OCI-LY7 (cell line): ENCODE measurements at regions not wholly inside any gene's neighbourhood (a gene's known extent, or its start where the extent isn't known, plus 50 kb on each side); places are given as distances from the start of the nearest gene placed in this dataset.

Experiments
- BruUV-seq: library from RNA; stranded (reverse); fragments of 400-500 nt; replicated peaks from 2 replicates; lab custom pipeline; 2021; lab: Mats Ljungman, UMichigan
- CTCF ChIA-PET: fragments of 300-600 bp; sonication (Branson Sonifier 250); formaldehyde crosslinking; loops from one replicate; lab custom pipeline; 2022; ENCODE audit warnings: antibody characterized with exemption; ENCODE audit not compliant: unreplicated experiment; lab: Charles Lee
- POLR2A ChIA-PET: fragments of 300-600 bp; sonication (Branson Sonifier 250); formaldehyde crosslinking; loops from one replicate; lab custom pipeline; 2022; ENCODE audit warnings: antibody characterized with exemption; lab: Charles Lee
- DNase-seq: peaks from one replicate; pipeline ENCODE4 v3.0.0-alpha.2; 2015; ENCODE audit warnings: low spot score
- H2AFZ ChIP-seq: fragments of 200-600 bp; sonication (generic), shearing (Covaris generic); 2 replicates; pipeline ENCODE4 v1.6.1; 2014; ENCODE audit warnings: mild to moderate bottlenecking, antibody characterized with exemption, low read length, moderate library complexity
- H3K27ac ChIP-seq: fragments of 200-600 bp; sonication (generic); 2 replicates; pipeline ENCODE4 v1.5.1; 2014; ENCODE audit warnings: mixed run types, low read depth, mild to moderate bottlenecking, moderate library complexity, low read length, inconsistent platforms; ENCODE audit not compliant: poor library complexity, severe bottlenecking
- H3K36me3 ChIP-seq: fragments of 200-600 bp; sonication (generic); 2 replicates; pipeline ENCODE4 v1.6.1; 2014; ENCODE audit warnings: mild to moderate bottlenecking, antibody characterized with exemption, low read length, moderate library complexity, mixed read lengths; ENCODE audit not compliant: insufficient read depth
- H3K4me1 ChIP-seq: fragments of 200-600 bp; sonication (generic); 2 replicates; pipeline ENCODE4 v1.5.1; 2014; ENCODE audit warnings: mild to moderate bottlenecking, low read length; ENCODE audit not compliant: insufficient read depth, poor library complexity, severe bottlenecking
- H3K4me2 ChIP-seq: fragments of 200-600 bp; sonication (generic); 2 replicates; pipeline ENCODE4 v1.6.1; 2014; ENCODE audit warnings: mild to moderate bottlenecking, low read length
- H3K4me3 ChIP-seq: fragments of 200-600 bp; sonication (generic); 2 replicates; pipeline ENCODE4 v1.5.1; 2014; ENCODE audit warnings: mild to moderate bottlenecking, low read depth, low read length; ENCODE audit not compliant: poor library complexity, severe bottlenecking
- H3K79me2 ChIP-seq: fragments of 200-600 bp; sonication (generic); 2 replicates; pipeline ENCODE4 v1.6.1; 2016; ENCODE audit warnings: low read depth, mild to moderate bottlenecking, low read length, moderate library complexity, mixed read lengths; ENCODE audit not compliant: insufficient read depth
- H3K9me2 ChIP-seq: fragments of 200-600 bp; sonication (generic); 2 replicates; pipeline ENCODE4 v1.6.1; 2016; ENCODE audit warnings: mild to moderate bottlenecking, low read length, mixed read lengths; ENCODE audit not compliant: insufficient read depth
- H3K9me3 ChIP-seq: fragments of 200-600 bp; sonication (generic); 2 replicates; pipeline ENCODE4 v1.6.1; 2014; ENCODE audit warnings: mild to moderate bottlenecking, mixed run types, low read length, mixed read lengths
- H4K20me1 ChIP-seq: fragments of 200-600 bp; sonication (generic); 2 replicates; pipeline ENCODE4 v1.6.1; 2014; ENCODE audit warnings: mild to moderate bottlenecking, antibody characterized with exemption, low read length, moderate library complexity, mixed read lengths; ENCODE audit not compliant: insufficient read depth
- EZH2phosphoT487 ChIP-seq: fragments of 200-600 bp; sonication (generic); IDR thresholded peaks from 2 replicates; pipeline ENCODE4 v1.6.1; 2018; ENCODE audit warnings: low read depth, borderline replicate concordance, mild to moderate bottlenecking, mixed run types, antibody characterized with exemption, low read length, moderate library complexity, mixed read lengths
- intact Hi-C: fragments of 100-400 bp; cut with micrococcal nuclease; formaldehyde crosslinking; loops from one replicate; pipeline ENCODE4 v1.10.0; 2022; ENCODE audit not compliant: unreplicated experiment
- TF ChIP-seq, protein P1 (sequence below): fragments of 200-600 bp; sonication (generic); conservative IDR thresholded peaks from 2 replicates; pipeline ENCODE4 v1.5.1; 2014; ENCODE audit warnings: mild to moderate bottlenecking, antibody characterized with exemption, low read length, moderate library complexity, mixed read lengths

DNA sequence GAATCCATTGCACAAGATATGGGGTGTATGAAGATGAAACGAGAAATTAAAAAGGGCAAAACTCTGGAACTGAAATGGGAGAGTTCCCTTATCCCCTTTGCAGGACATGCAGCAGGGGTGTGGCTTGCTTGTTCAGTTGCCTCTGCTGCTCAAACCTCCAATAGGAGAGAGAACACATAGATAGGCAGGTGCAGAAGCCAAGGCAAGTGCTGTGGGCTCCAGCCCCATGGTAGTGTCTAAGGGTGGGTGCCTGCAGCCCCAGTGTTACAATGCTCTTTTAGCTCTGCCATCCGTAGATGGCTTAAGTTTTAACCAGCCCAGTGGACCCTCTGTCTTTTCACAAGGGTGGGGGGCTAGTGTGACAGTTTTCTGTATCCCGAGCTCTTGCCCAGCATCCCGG lies 69.7 kb downstream of the CMAS start:
- no peaks in the 10 kb centered on the region for H3K36me3 ChIP-seq
- POLR2A ChIA-PET = no interaction called here
- no peak overlapping the region for H2AFZ ChIP-seq
- CTCF ChIA-PET = no interaction called here
- no TSS peak for BruUV-seq
- H3K27ac ChIP-seq = no peak overlapping the region
- no peaks in the 10 kb centered on the region for H3K9me3 ChIP-seq
- no peaks in the 10 kb centered on the region for H3K9me2 ChIP-seq
- no peak overlapping the region for H3K4me2 ChIP-seq
- no peak for DNase-seq
- no peak overlapping the region for H3K4me3 ChIP-seq
- no peaks in the 10 kb centered on the region for H4K20me1 ChIP-seq
- intact Hi-C loops = no loop called here
- H3K4me1 ChIP-seq = no peaks in the 10 kb centered on the region
- TF ChIP-seq, protein P1, sequence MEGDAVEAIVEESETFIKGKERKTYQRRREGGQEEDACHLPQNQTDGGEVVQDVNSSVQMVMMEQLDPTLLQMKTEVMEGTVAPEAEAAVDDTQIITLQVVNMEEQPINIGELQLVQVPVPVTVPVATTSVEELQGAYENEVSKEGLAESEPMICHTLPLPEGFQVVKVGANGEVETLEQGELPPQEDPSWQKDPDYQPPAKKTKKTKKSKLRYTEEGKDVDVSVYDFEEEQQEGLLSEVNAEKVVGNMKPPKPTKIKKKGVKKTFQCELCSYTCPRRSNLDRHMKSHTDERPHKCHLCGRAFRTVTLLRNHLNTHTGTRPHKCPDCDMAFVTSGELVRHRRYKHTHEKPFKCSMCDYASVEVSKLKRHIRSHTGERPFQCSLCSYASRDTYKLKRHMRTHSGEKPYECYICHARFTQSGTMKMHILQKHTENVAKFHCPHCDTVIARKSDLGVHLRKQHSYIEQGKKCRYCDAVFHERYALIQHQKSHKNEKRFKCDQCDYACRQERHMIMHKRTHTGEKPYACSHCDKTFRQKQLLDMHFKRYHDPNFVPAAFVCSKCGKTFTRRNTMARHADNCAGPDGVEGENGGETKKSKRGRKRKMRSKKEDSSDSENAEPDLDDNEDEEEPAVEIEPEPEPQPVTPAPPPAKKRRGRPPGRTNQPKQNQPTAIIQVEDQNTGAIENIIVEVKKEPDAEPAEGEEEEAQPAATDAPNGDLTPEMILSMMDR = no peak
- no peak for TF ChIP-seq EZH2phosphoT487
- no peaks in the 10 kb centered on the region for H3K79me2 ChIP-seq

DNA sequence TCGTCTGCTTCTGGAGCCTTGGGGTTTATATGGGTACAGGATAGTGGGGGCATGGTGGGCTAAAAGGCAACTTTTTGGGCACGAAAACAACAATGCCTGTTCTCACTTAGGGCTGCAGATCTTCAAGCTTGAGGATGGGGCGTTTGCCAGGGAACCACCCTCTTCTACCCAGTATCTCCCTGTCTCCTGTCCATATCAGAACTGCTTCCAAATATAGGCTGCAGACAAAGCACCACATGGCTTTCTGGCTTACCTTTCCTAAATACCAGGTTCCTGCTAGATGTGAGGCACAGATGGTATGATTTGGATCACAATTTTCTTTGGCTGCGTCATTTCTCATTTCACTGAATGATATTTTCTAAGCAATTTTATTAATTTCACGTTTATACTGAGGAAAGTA lies 70.4 kb downstream of the CMAS start:
- no TSS peak for BruUV-seq
- H3K79me2 ChIP-seq = no peaks in the 10 kb centered on the region
- H3K36me3 ChIP-seq = no peaks in the 10 kb centered on the region
- ChIA-PET CTCF (no interaction called here), POLR2A (no interaction called here)
- H3K27ac ChIP-seq = no peak overlapping the region
- no peaks in the 10 kb centered on the region for H4K20me1 ChIP-seq
- no peak for TF ChIP-seq EZH2phosphoT487
- TF ChIP-seq, protein P1 = no peak
- H3K4me1 ChIP-seq = no peaks in the 10 kb centered on the region
- intact Hi-C loops = no loop called here
- H3K9me2 ChIP-seq = no peaks in the 10 kb centered on the region
- H3K9me3 ChIP-seq = no peaks in the 10 kb centered on the region
- no peak overlapping the region for H3K4me3 ChIP-seq
- DNase-seq = no peak
- no peak overlapping the region for H3K4me2 ChIP-seq
- no peak overlapping the region for H2AFZ ChIP-seq

DNA sequence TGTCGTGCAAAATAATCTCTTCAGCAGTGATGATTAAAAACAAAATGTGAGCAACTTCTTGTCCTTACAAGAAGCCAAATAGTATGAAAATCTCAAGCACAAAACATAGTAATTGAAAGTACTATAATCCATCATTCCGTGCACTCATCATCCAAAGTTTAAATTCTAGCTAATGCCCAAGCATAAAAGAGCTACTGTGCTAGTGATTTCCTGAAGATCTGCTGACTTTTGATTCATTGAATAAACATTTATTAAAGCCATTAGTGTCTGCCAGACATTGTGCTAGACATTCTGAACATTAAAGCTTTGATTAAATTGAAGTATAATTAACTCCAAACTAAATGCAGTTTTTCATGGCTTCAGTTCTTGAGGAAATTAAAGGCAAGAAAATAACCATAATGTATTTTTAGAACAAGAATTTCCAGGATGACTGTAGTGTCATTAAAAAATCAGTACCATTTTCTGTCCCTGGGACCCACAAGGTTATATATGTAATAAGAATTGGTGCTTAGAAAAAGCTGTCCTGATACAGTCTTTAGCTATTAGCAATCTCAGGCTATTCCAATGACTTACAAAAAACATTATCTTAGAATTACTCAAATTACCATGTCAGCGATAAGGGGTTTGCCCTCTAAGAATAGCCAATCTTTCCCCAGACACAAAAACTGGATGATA lies 71.7 kb downstream of the CMAS start:
- Histone ChIP-seq H3K4me1 (no peaks in the 10 kb centered on the region), H3K36me3 (no peaks in the 10 kb centered on the region), H3K9me2 (no peaks in the 10 kb centered on the region), H3K4me2 (no peak overlapping the region), H3K79me2 (no peaks in the 10 kb centered on the region), H3K4me3 (no peak overlapping the region), H2AFZ (no peak overlapping the region), H4K20me1 (no peaks in the 10 kb centered on the region), H3K27ac (no peak overlapping the region), H3K9me3 (no peaks in the 10 kb centered on the region)
- BruUV-seq = no TSS peak
- POLR2A ChIA-PET = interaction anchor here (1.2 kb wide), 1 partner anchor 64 kb away, joined by 4 read pairs; no protein-coding TSS in a partner anchor
- CTCF ChIA-PET = no interaction called here
- TF ChIP-seq, protein P1 = no peak
- TF ChIP-seq EZH2phosphoT487 = no peak
- intact Hi-C loops = no loop called here
- DNase-seq = no peak
